ENCODE measurements at regions not wholly inside any gene's neighbourhood (a gene's known extent, or its start where the extent isn't known, plus 50 kb on each side); places are given as distances from the start of the nearest gene placed in this dataset.

- TF ChIP-seq TRIM28 (IDR thresholded peaks at IDR 0.05; ENCODE audit: borderline replicate concordance, low read length) (no peak), EGR2 (tag by site-specific recombination; IDR thresholded peaks at IDR 0.05; ENCODE audit: low read depth) (no peak), PATZ1 (tag by site-specific recombination; IDR thresholded peaks at IDR 0.05) (no peak), ZNF610 (tag by site-specific recombination; IDR thresholded peaks at IDR 0.05; ENCODE audit: borderline replicate concordance) (no peak), WT1 (tag by site-specific recombination; IDR thresholded peaks at IDR 0.05) (no peak), CTCF (tag by site-specific recombination; IDR thresholded peaks at IDR 0.05) (no peak), ZNF580 (tag by site-specific recombination; IDR thresholded peaks at IDR 0.05) (no peak)
Observed at GRCh38 chr17:77730376-77730775, 228.1 kb upstream of the TNRC6C start.
